ENCODE measurements at regions not wholly inside any gene's neighbourhood (a gene's known extent, or its start where the extent isn't known, plus 50 kb on each side); places are given as distances from the start of the nearest gene placed in this dataset.

- no peak for TF ChIP-seq CTCF (conservative IDR thresholded peaks at IDR 0.05; ENCODE audit: low read depth, low read length)
- TF ChIP-seq EZH2 (IDR thresholded peaks at IDR 0.05; ENCODE audit: borderline replicate concordance, low read depth, low read length, poor library complexity, severe bottlenecking): no peak
These were observed 165.9 kb upstream of the PITX1 start for GRCh38 chr5:135199919-135200318.
